Spleen (tissue), 11 donors: ENCODE measurements at regions not wholly inside any gene's neighbourhood (a gene's known extent, or its start where the extent isn't known, plus 50 kb on each side); places are given as distances from the start of the nearest gene placed in this dataset.
"Not testable (repeated sequence)": the region's sequence is repeated elsewhere in the genome, so short reads cannot be mapped to it uniquely, and the experiment has no call there.

Experiments used
- DNase-seq: peaks from one replicate; pipeline ENCODE4 v3.0.0-alpha.2; 2020
- H3K27ac ChIP-seq, 8 donors: fragments of 200-600 bp; sonication (generic) in 7 of 8; 1 replicate in 4 of 8; 2 replicates in 4 of 8; pipeline versions ENCODE4 v1.5.0 to v1.8.0; 2016 to 2021; ENCODE audit warnings: inconsistent platforms in 4 of 8, mild to moderate bottlenecking in 4 of 8, moderate library complexity in 1 of 8
- H3K27me3 ChIP-seq, 7 donors: fragments of 200-600 bp; sonication (generic) in 6 of 7; replicated peaks in 1 of 7; 1 replicate in 4 of 7; 2 replicates in 3 of 7; pipeline versions ENCODE4 v1.5.0 to v1.8.0; 2016 to 2021; ENCODE audit warnings: inconsistent platforms in 3 of 7, mild to moderate bottlenecking in 1 of 7
- H3K36me3 ChIP-seq, 6 donors: fragments of 200-600 bp; sonication (generic) in 5 of 6; 1 replicate in 4 of 6; 2 replicates in 2 of 6; pipeline versions ENCODE4 v1.5.0 to v1.8.0; 2016 to 2021; ENCODE audit warnings: inconsistent platforms in 2 of 6
- H3K4me1 ChIP-seq, 6 donors: fragments of 200-600 bp; sonication (generic) in 5 of 6; 1 replicate in 3 of 6; 2 replicates in 3 of 6; pipeline versions ENCODE4 v1.5.0 to v1.8.0; 2016 to 2021; ENCODE audit warnings: inconsistent platforms in 3 of 6
- H3K4me3 ChIP-seq, 8 donors: fragments of 200-600 bp; sonication (generic) in 7 of 8; 1 replicate in 4 of 8; 2 replicates in 4 of 8; pipeline versions ENCODE4 v1.5.0 to v1.8.0; 2016 to 2021; ENCODE audit warnings: inconsistent platforms in 4 of 8, mild to moderate bottlenecking in 4 of 8, moderate library complexity in 2 of 8
- H3K9me3 ChIP-seq, 8 donors: fragments of 200-600 bp; sonication (generic) in 7 of 8; 1 replicate in 4 of 8; 2 replicates in 4 of 8; pipeline versions ENCODE4 v1.5.0 to v1.8.0; 2016 to 2021; ENCODE audit warnings: inconsistent platforms in 4 of 8
- CTCF ChIP-seq, 11 experiments: fragments of 200-600 bp in 7 of 11; fragments of 450-650 bp in 4 of 11; sonication (generic) in 4 of 11; IDR thresholded peaks in 8 of 11; conservative IDR thresholded peaks in 3 of 11; 1 replicate in 7 of 11; 2 replicates in 4 of 11; pipeline versions ENCODE4 v1.4.0 to v1.8.0; 2016 to 2021; ENCODE audit warnings: antibody characterized with exemption in 11 of 11, inconsistent platforms in 4 of 11, mild to moderate bottlenecking in 1 of 11
- POLR2A ChIP-seq, 3 donors: fragments of 450-650 bp; IDR thresholded peaks; one replicate each; pipeline ENCODE4 v1.5.1; 2017; ENCODE audit warnings: antibody characterized with exemption in 3 of 3, mild to moderate bottlenecking in 1 of 3
- POLR2AphosphoS5 ChIP-seq, 3 donors: sonication (generic); formaldehyde crosslinking; IDR thresholded peaks; one replicate each; pipeline ENCODE4 v1.5.1; 2017; ENCODE audit warnings: antibody characterized with exemption in 3 of 3
- WGBS, 5 donors: extraction: QIAGEN DNeasy Blood & Tissue Kit in 3 of 5; methylation state at CpG; one replicate each; pipeline versions ENCODE4 v1.1.5 to v1.1.7; 2013 to 2018; 5-methylcytosine and 5-hydroxymethylcytosine counted together
- intact Hi-C: fragments of 100-400 bp; cut with DNase I; formaldehyde crosslinking; loops from one replicate; pipeline ENCODE4 v1.15.0; 2023; ENCODE audit warnings: low total_unique reads
- donor health status: healthy with polysubstance abuse.
- donor health status: DM: no; HTN: no; CAD: no; lungs with moderate emphysema.
- donor health status: DM: no; HTN: no; CAD: no.
- donor health status: Bipolar disorder and iron deficiency.
- donor health status: healthy.
- donor health status: DM: no; HTN: no; CAD: no.
- donor health status: DM: yes; HTN: yes; CAD: no.

GRCh38 chr7:13615679-13616078 lies 373.8 kb downstream of the ETV1 start:
- Histone ChIP-seq H3K4me3 (no peak overlapping the region), H3K9me3 (peaks cover 0 to 12% (median 0%) of the 10 kb centered on the region in 8 donors), H3K27me3 (no peaks in the 10 kb centered on the region), H3K4me1 (no peaks in the 10 kb centered on the region), H3K27ac (no peak overlapping the region), H3K36me3 (no peaks in the 10 kb centered on the region)
- TF ChIP-seq POLR2AphosphoS5 (IDR thresholded peaks at IDR 0.05) (no peak), POLR2A (IDR thresholded peaks at IDR 0.05) (no peak), CTCF (IDR thresholded peaks at IDR 0.05 in 8 of 11, conservative IDR thresholded peaks at IDR 0.05 in 3 of 11) (no peak)
- WGBS, 5 donors = 77 to 92% (median 92%) methylated on average over 1 of the region's 1 CpG
- intact Hi-C loops = no loop called here
- DNase-seq = no peak

DNA sequence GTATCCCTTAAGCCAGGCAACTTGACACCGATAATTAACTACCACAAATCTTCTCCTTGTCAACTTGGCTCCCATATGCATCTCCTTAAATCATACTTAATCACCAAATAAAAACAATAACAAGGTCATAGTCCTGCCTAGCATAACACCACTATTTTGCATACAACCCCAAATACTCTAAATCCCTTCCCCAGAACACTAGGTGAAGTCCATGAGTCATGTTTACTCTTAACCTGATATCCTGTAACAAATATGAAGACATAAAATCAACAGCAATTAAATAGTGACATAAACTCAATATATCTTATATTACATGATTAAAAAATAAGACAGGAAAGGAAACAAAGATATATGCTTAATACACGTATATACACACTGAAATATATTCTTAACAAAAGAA lies 362.0 kb downstream of the ETV1 start:
- Histone ChIP-seq H3K27me3 (no peaks in the 10 kb centered on the region), H3K9me3 (peaks cover 0 to 6% (median 0%) of the 10 kb centered on the region in 8 donors), H3K4me1 (no peaks in the 10 kb centered on the region), H3K36me3 (no peaks in the 10 kb centered on the region), H3K4me3 (no peak overlapping the region), H3K27ac (no peak overlapping the region)
- TF ChIP-seq POLR2AphosphoS5 (IDR thresholded peaks at IDR 0.05) (no peak), POLR2A (IDR thresholded peaks at IDR 0.05) (no peak), CTCF (IDR thresholded peaks at IDR 0.05 in 8 of 11, conservative IDR thresholded peaks at IDR 0.05 in 3 of 11) (no peak)
- DNase-seq = no peak
- intact Hi-C loops = no loop called here
- WGBS, 5 donors = 78 to 94% (median 80%) methylated on average over 2 of the region's 2 CpGs

DNA sequence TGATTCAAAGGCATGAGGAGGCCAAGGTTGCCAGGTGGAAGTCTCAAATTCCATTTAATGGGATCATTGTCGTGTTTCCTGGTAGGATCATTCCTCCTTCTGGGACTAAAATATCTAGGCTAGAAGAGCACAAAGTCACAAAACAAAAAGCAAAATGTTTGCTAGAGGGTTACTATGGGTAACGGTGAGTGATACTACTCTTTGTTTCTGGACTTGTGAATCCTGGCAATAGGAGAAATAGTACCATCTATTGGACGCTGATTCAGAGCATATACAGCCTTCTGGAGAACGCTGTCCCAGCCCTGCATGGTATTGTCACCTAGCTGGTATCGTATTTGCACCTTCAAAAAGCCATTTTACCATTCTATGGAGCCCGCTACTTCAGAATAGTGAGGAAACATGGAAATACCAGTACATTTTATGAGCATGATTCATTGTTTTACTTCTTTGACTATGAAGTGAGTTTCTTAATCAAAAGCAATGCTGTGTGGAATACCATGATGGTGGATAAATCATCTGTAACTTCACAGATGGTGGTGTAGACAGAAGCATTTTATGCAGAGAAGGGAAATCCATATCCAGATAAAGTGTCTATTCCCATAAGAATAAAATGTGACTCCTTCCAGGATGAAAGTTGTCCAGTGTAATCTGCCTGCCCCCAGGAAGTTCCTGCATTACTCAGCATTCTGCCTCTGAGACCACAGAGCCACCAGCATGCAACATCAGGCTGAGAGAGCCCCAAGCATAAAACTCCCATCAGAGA lies 361.0 kb downstream of the ETV1 start:
- intact Hi-C loops = no loop called here
- no peak for TF ChIP-seq POLR2AphosphoS5 (IDR thresholded peaks at IDR 0.05)
- TF ChIP-seq POLR2A (IDR thresholded peaks at IDR 0.05) = no peak
- TF ChIP-seq CTCF (IDR thresholded peaks at IDR 0.05 in 8 of 11, conservative IDR thresholded peaks at IDR 0.05 in 3 of 11) = no peak
- Histone ChIP-seq H3K4me1 (no peaks in the 10 kb centered on the region), H3K36me3 (no peaks in the 10 kb centered on the region), H3K27ac (no peak overlapping the region), H3K27me3 (no peaks in the 10 kb centered on the region), H3K4me3 (no peak overlapping the region), H3K9me3 (peaks cover 0 to 6% (median 0%) of the 10 kb centered on the region in 8 donors)
- DNase-seq = no peak
- 75 to 85% (median 77%) methylated on average over 6 of the region's 6 CpGs for WGBS, 5 donors

DNA sequence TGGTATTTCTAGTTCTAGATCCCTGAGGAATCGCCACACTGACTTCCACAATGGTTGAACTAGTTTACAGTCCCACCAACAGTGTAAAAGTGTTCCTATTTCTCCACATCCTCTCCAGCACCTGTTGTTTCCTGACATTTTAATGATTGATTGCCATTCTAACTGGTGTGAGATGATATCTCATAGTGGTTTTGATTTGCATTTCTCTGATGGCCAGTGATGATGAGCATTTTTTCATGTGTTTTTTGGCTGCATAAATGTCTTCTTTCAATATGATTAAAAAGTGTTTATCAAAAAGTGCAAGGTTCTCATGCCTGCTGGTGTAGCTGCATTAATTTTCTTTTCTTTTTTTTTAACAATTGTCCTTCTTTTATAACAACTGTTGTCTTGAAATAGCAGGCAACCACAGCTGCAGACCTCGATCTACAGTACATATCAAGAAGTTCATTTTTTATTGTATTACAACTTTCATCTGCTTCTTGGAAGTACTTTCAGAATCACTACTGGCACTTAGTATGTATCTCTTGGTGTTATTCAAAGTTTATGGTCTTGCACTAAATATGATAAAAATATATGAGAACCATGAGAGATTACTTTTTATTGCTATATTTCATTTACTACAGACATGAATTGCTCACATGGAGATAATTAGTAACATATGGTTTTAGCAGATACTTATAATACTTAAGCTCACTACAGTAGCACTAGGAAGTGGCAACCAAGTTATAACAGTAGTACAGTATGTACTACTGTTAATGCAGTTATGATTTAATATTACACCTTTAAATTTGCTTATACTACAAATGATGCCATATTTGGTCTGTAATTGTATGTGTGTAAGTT lies 358.0 kb downstream of the ETV1 start:
- H3K9me3 ChIP-seq, H3K4me3 ChIP-seq, H3K36me3 ChIP-seq, H3K27me3 ChIP-seq, H3K4me1 ChIP-seq, H3K27ac ChIP-seq, DNase-seq, intact Hi-C loops: not testable (repeated sequence)
- WGBS, 5 donors = 60 to 69% (median 66%) methylated on average over 1 of the region's 2 CpGs
